Ovary (tissue), 7 donors: ENCODE measurements at regions not wholly inside any gene's neighbourhood (a gene's known extent, or its start where the extent isn't known, plus 50 kb on each side); places are given as distances from the start of the nearest gene placed in this dataset.

ENCODE experiments used
- DNase-seq, 5 donors: peaks; one replicate each; pipeline ENCODE4 v3.0.0-alpha.2; 2019 to 2020
- H3K27ac ChIP-seq, 2 donors: fragments of 200-600 bp; one replicate each; pipeline versions ENCODE4 v1.5.1 to v1.8.0; 2019 to 2022
- H3K27me3 ChIP-seq: fragments of 200-600 bp; one replicate; pipeline ENCODE4 v1.8.0; 2022
- H3K36me3 ChIP-seq: fragments of 200-600 bp; sonication (generic); one replicate; pipeline ENCODE4 v1.5.1; 2019
- H3K4me1 ChIP-seq: one replicate; pipeline ENCODE4 v1.8.1; 2013; ENCODE audit warnings: mild to moderate bottlenecking, moderate library complexity; ENCODE audit not compliant: insufficient read depth
- H3K4me3 ChIP-seq: fragments of 200-600 bp; sonication (generic); one replicate; pipeline ENCODE4 v1.5.1; 2017
- H3K9me3 ChIP-seq, 2 donors: fragments of 200-600 bp in 1 of 2; sonication (generic) in 1 of 2; one replicate each; pipeline versions ENCODE4 v1.5.1 to v1.8.1; 2013 to 2019; ENCODE audit warnings: mild to moderate bottlenecking in 1 of 2, moderate library complexity in 1 of 2
- CTCF ChIP-seq, 3 donors: fragments of 450-650 bp in 2 of 3; fragments of 200-600 bp in 1 of 3; IDR thresholded peaks; one replicate each; pipeline versions ENCODE4 v1.5.1 to v1.8.0; 2016 to 2022; ENCODE audit warnings: antibody characterized with exemption in 3 of 3, mild to moderate bottlenecking in 1 of 3
- EP300 ChIP-seq: sonication (generic); formaldehyde crosslinking; IDR thresholded peaks from one replicate; pipeline ENCODE4 v1.6.1; 2017; ENCODE audit warnings: antibody characterized with exemption
- POLR2A ChIP-seq: fragments of 450-650 bp; IDR thresholded peaks from one replicate; pipeline ENCODE4 v1.6.1; 2017; ENCODE audit warnings: antibody characterized with exemption, mild to moderate bottlenecking, moderate library complexity
- WGBS, 3 donors: extraction: QIAGEN DNeasy Blood & Tissue Kit in 1 of 3; methylation state at CpG; one replicate each; pipeline versions ENCODE4 v1.1.5 to v1.1.7; 2013 to 2017; 5-methylcytosine and 5-hydroxymethylcytosine counted together
- intact Hi-C, 4 donors: fragments of 100-400 bp; cut with DNase I; formaldehyde crosslinking; loops; one replicate each; pipeline versions ENCODE4 v1.11.0 to v1.15.1; 2022 to 2023
- donor health status: DM: no; HTN: no; CAD: no; lungs with moderate emphysema.
- donor health status: DM: no; HTN: no; CAD: no.
- donor health status: Bipolar disorder and iron deficiency.
- donor health status: DM: no; HTN: no; CAD: no.
- donor health status: DM: yes; HTN: yes; CAD: no.

DNA sequence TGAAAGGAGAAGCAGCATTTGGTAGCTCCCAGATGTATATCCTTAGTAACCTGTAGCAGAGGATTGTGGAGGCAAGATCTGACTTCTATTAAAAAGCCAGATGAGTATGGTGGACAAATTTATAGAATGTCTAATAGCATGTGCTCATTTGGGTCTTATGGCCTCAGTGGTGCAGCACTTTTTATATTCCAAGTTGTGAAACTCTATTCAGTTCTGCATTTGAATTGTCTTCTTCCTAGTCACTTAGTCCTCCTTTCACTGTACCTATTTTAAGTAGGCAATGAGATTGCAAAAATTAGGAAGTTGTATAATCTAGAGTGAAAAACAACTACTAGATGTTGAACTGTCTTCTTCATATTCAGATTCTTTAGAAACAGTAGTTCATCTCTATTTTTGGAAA is 412.5 kb upstream of the PCDH9 start:
- intact Hi-C loops = no loop called here
- Histone ChIP-seq H3K9me3 (no peaks in the 10 kb centered on the region), H3K36me3 (no peaks in the 10 kb centered on the region), H3K27me3 (no peaks in the 10 kb centered on the region), H3K4me1 (no peaks in the 10 kb centered on the region), H3K4me3 (no peak overlapping the region), H3K27ac (no peak overlapping the region)
- DNase-seq = no peak
- TF ChIP-seq POLR2A = no peak
- TF ChIP-seq CTCF (IDR thresholded peaks at IDR 0.05) = no peak
- TF ChIP-seq EP300 = no peak

DNA sequence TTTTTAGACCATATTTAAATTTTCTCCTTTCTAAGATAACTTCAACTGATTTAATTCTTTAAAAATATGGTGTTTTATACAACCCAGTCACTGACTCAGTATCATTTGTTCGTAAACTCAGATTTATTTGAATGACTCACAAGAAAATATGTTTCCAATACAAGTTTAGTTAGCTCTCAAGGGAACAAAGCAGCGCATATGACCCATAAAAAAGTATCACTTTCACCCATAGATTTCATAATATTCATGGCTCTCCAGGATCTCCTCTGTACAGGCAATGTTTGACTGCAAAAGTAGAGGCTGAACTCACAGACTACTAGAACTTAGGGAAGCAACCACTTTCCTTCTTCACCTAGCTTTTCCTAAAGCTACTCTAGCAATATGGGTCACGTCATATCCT is 405.6 kb upstream of the PCDH9 start:
- DNase-seq = no peak
- Histone ChIP-seq H3K27ac (no peak overlapping the region), H3K4me1 (no peaks in the 10 kb centered on the region), H3K36me3 (no peaks in the 10 kb centered on the region), H3K4me3 (no peak overlapping the region), H3K9me3 (no peaks in the 10 kb centered on the region), H3K27me3 (no peaks in the 10 kb centered on the region)
- TF ChIP-seq POLR2A = no peak
- no peak for TF ChIP-seq EP300
- no peak for TF ChIP-seq CTCF (IDR thresholded peaks at IDR 0.05)
- intact Hi-C loops = no loop called here
- WGBS, 3 donors = 81 to 87% (median 86%) methylated on average over 3 of the region's 3 CpGs

- intact Hi-C loops = no loop called here
- Histone ChIP-seq H3K36me3 (no peaks in the 10 kb centered on the region), H3K27ac (no peak overlapping the region), H3K4me1 (no peaks in the 10 kb centered on the region), H3K9me3 (no peaks in the 10 kb centered on the region), H3K4me3 (no peak overlapping the region), H3K27me3 (no peaks in the 10 kb centered on the region)
- TF ChIP-seq CTCF (IDR thresholded peaks at IDR 0.05) (no peak), EP300 (no peak), POLR2A (no peak)
- no peak for DNase-seq
- 86 to 93% (median 88%) methylated on average over 1 of the region's 1 CpG for WGBS, 3 donors
These were observed 402.5 kb upstream of the PCDH9 start for GRCh38 chr13:67632590-67632989.

- 77 to 87% (median 80%) methylated on average over 3 of the region's 3 CpGs for WGBS, 3 donors
- DNase-seq = no peak
- intact Hi-C loops = no loop called here
These were observed 400.5 kb upstream of the PCDH9 start for GRCh38 chr13:67630640-67631039.

More at GRCh38 chr13:67630640-67631039, 400.5 kb upstream of the PCDH9 start:
- Histone ChIP-seq H3K27ac (no peak overlapping the region), H3K27me3 (no peaks in the 10 kb centered on the region), H3K36me3 (no peaks in the 10 kb centered on the region), H3K4me3 (no peak overlapping the region), H3K9me3 (no peaks in the 10 kb centered on the region), H3K4me1 (no peaks in the 10 kb centered on the region)
- TF ChIP-seq CTCF (IDR thresholded peaks at IDR 0.05) = no peak
- TF ChIP-seq POLR2A = no peak
- no peak for TF ChIP-seq EP300
